ENCODE measurements at regions not wholly inside any gene's neighbourhood (a gene's known extent, or its start where the extent isn't known, plus 50 kb on each side); places are given as distances from the start of the nearest gene placed in this dataset.

DNA sequence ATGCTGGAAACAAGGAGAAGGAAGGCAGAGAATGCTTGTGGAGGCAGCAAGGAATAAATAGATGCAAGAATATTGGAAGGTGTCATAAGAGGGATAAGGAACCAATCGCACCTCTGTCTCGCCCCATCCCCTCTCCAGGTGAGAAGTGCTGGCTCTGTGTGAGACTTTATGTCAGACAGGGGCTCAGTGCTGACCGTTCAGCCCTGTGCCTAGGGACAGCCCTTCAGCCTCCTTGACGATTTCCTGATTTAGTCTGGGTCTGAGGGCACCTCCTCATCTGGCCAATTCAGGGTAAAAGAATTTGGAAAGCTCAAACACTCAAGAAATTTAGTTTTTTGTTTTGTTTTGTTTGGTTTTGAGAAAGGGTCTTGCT is 54.9 kb downstream of the FAM241B start:
- TF ChIP-seq, protein P1, sequence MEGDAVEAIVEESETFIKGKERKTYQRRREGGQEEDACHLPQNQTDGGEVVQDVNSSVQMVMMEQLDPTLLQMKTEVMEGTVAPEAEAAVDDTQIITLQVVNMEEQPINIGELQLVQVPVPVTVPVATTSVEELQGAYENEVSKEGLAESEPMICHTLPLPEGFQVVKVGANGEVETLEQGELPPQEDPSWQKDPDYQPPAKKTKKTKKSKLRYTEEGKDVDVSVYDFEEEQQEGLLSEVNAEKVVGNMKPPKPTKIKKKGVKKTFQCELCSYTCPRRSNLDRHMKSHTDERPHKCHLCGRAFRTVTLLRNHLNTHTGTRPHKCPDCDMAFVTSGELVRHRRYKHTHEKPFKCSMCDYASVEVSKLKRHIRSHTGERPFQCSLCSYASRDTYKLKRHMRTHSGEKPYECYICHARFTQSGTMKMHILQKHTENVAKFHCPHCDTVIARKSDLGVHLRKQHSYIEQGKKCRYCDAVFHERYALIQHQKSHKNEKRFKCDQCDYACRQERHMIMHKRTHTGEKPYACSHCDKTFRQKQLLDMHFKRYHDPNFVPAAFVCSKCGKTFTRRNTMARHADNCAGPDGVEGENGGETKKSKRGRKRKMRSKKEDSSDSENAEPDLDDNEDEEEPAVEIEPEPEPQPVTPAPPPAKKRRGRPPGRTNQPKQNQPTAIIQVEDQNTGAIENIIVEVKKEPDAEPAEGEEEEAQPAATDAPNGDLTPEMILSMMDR (conservative IDR thresholded peaks at IDR 0.05; ENCODE audit: low read length) = no peak
- TF ChIP-seq EZH2phosphoT487 (IDR thresholded peaks at IDR 0.05; ENCODE audit: borderline replicate concordance, low read depth, low read length) = no peak

All from OCI-LY7 (cell line).